GM10266 (cell line): ENCODE measurements at regions not wholly inside any gene's neighbourhood (a gene's known extent, or its start where the extent isn't known, plus 50 kb on each side); places are given as distances from the start of the nearest gene placed in this dataset.

Experiments
- DNase-seq: peaks from one replicate; pipeline ENCODE4 v3.0.0; 2012; ENCODE audit errors: extremely low spot score
- CTCF ChIP-seq: IDR thresholded peaks from 2 replicates; pipeline ENCODE4 v1.5.1; 2012; ENCODE audit warnings: mild to moderate bottlenecking, low read depth; ENCODE audit not compliant: control insufficient read depth, insufficient read depth; ENCODE audit errors: missing control alignments

- TF ChIP-seq CTCF = no peak
- no peak for DNase-seq
Measured at GRCh38 chr9:120038342-120038741, 541.6 kb downstream of the CDK5RAP2 start.

DNA sequence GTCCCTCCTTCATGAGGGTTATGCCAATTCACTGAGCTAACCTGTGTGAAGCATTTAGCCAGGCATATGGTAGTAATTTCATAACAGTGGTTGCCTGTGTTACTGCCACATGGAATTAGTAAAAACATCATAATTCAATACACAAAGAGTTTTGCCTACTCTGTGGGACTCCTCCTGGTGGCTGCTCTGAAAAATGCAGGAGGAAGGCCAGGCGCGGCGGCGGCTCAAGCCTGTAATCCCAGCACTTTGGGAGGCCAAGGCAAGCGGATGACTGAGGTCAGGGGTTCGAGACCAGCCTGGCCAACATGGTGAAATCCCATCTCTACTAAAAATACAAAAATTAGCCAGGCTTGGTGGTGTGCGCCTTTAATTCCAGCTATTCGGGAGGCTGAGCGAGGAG, 547.3 kb downstream of the CDK5RAP2 start:
- no peak for DNase-seq
- no peak for TF ChIP-seq CTCF

DNA sequence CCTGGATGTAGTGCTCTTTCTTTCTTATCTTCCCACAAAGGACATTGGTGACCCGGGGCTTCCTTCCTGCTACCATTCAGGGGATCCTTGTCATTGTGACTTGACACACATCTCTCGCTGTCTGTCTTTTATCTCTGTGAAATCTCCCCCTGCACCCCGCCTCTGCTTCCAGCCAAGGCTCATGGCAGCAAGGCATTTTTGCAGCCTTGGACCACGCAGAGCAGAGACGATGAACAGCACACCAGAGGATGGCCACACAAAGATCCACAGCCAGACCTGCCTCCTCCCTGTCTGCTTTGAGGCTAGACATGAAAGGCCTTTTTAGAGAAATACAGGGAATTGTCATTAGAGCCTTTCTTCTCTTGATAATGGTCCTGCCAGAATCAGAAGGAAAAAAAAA, 549.1 kb downstream of the CDK5RAP2 start:
- TF ChIP-seq CTCF = no peak

DNA sequence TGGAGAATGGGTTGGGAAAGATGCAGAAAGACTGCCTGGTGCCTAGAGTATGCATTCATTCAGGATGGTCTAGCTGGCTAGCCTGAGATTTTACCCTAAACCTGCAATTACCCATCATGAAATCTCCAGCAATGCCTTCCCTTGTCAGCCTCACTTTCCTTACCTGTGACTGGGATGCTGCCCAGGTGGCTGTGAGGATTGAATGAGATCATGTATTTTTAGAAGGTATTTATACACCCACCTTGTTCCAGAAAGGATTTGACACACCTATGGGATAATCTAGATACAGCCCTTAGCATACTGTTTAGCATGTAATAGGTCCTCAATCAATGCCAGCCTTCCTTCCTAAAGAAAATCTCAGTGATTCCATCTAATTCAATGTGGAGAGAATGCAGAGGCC, 561.4 kb downstream of the CDK5RAP2 start:
- DNase-seq = no peak
- TF ChIP-seq CTCF = no peak

More for the DNA sequence above, 549.1 kb downstream of the CDK5RAP2 start:
- no peak for DNase-seq

- DNase-seq = no peak
- TF ChIP-seq CTCF = no peak
Measured at GRCh38 chr9:120018037-120018436, 561.9 kb downstream of the CDK5RAP2 start.

GRCh38 chr9:120016231-120016630, 563.7 kb downstream of the CDK5RAP2 start:
- DNase-seq = no peak
- TF ChIP-seq CTCF = no peak

DNA sequence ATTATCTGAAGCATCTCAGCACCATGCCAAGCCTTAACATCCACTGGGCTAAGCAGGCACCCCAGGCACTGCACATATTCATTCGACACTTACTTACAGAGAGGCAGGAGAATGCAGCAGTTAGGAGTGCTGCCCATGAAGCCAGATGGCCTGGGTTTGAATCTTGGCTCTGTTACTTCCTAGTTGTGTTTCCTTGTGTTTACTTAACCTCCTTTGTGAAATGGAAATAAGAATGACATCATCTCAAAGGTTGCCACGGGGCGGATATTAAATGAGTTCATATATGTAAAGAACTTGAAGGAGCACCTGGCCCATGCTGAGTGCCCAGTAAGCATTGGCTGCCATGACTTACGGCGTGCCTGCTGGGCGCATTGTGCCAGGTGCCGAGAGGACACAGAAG, 565.2 kb downstream of the CDK5RAP2 start:
- DNase-seq = no peak
- no peak for TF ChIP-seq CTCF
